Karpas-422 (cell line): ENCODE measurements at regions not wholly inside any gene's neighbourhood (a gene's known extent, or its start where the extent isn't known, plus 50 kb on each side); places are given as distances from the start of the nearest gene placed in this dataset.

Source experiments
- DNase-seq: peaks from one replicate; pipeline ENCODE4 v3.0.0-alpha.2; 2015
- H2AFZ ChIP-seq: fragments of 200-600 bp; sonication (generic); 2 replicates; pipeline ENCODE4 v1.6.1; 2014; ENCODE audit warnings: antibody characterized with exemption, low read length, mixed read lengths
- H3K27ac ChIP-seq: fragments of 200-600 bp; sonication (generic); 2 replicates; pipeline ENCODE4 v1.5.1; 2014; ENCODE audit warnings: mild to moderate bottlenecking, low read length, moderate library complexity
- H3K27me3 ChIP-seq: fragments of 200-600 bp; sonication (generic); 2 replicates; pipeline ENCODE4 v1.6.1; 2014; ENCODE audit warnings: low read length, mixed read lengths
- H3K36me3 ChIP-seq: fragments of 200-600 bp; sonication (generic); 2 replicates; pipeline ENCODE4 v1.6.1; 2014; ENCODE audit warnings: low read length, mixed read lengths; ENCODE audit not compliant: insufficient read depth
- H3K4me1 ChIP-seq: fragments of 200-600 bp; sonication (generic); 2 replicates; pipeline ENCODE4 v1.6.1; 2014; ENCODE audit warnings: mild to moderate bottlenecking, low read length, mixed read lengths
- H3K4me2 ChIP-seq: fragments of 200-600 bp; sonication (generic); 2 replicates; pipeline ENCODE4 v1.6.1; 2014; ENCODE audit warnings: low read length, low read depth, mild to moderate bottlenecking; ENCODE audit not compliant: poor library complexity, severe bottlenecking
- H3K4me3 ChIP-seq: fragments of 200-600 bp; sonication (generic); 2 replicates; pipeline ENCODE4 v1.5.1; 2014; ENCODE audit warnings: mild to moderate bottlenecking, antibody characterized with exemption, low read length, mixed read lengths
- H3K79me2 ChIP-seq: fragments of 200-600 bp; sonication (generic); 2 replicates; pipeline ENCODE4 v1.6.1; 2014; ENCODE audit warnings: mild to moderate bottlenecking, low read length, mixed read lengths
- H3K9ac ChIP-seq: fragments of 200-600 bp; sonication (generic); 2 replicates; pipeline ENCODE4 v1.6.0; 2014; ENCODE audit warnings: low read length
- H3K9me2 ChIP-seq: fragments of 200-600 bp; sonication (generic), shearing (Covaris generic); replicated peaks from 2 replicates; pipeline ENCODE4 v1.6.0; 2014; ENCODE audit warnings: mild to moderate bottlenecking, low read length, moderate library complexity; ENCODE audit not compliant: insufficient read depth
- H3K9me3 ChIP-seq: fragments of 300-700, 200-600 bp; sonication (generic); 2 replicates; pipeline ENCODE4 v1.6.1; 2014; ENCODE audit warnings: low read length, mixed read lengths
- H4K20me1 ChIP-seq: fragments of 200-600 bp; sonication (generic); 2 replicates; pipeline ENCODE4 v1.6.1; 2014; ENCODE audit warnings: mild to moderate bottlenecking, antibody characterized with exemption, low read length, low read depth; ENCODE audit not compliant: insufficient read depth

GRCh38 chr2:163182764-163183354, 344.3 kb upstream of the KCNH7 start:
- no peak overlapping the region for H3K4me3 ChIP-seq
- H3K9me2 ChIP-seq = no peaks in the 10 kb centered on the region
- H3K36me3 ChIP-seq = no peaks in the 10 kb centered on the region
- DNase-seq = peak; percentile 49
- H2AFZ ChIP-seq = no peak overlapping the region
- H3K27ac ChIP-seq = no peak overlapping the region
- H3K27me3 ChIP-seq = no peaks in the 10 kb centered on the region
- no peaks in the 10 kb centered on the region for H3K4me1 ChIP-seq
- no peaks in the 10 kb centered on the region for H3K9me3 ChIP-seq
- H3K4me2 ChIP-seq = no peak overlapping the region
- H3K9ac ChIP-seq = no peak overlapping the region
- no peaks in the 10 kb centered on the region for H4K20me1 ChIP-seq
- no peaks in the 10 kb centered on the region for H3K79me2 ChIP-seq

- H3K79me2 ChIP-seq = no peaks in the 10 kb centered on the region
- no peak overlapping the region for H3K27ac ChIP-seq
- no peaks in the 10 kb centered on the region for H4K20me1 ChIP-seq
- H3K9ac ChIP-seq = no peak overlapping the region
- no peaks in the 10 kb centered on the region for H3K9me3 ChIP-seq
- no peaks in the 10 kb centered on the region for H3K36me3 ChIP-seq
- H2AFZ ChIP-seq = no peak overlapping the region
- no peaks in the 10 kb centered on the region for H3K9me2 ChIP-seq
- no peak for DNase-seq
- H3K27me3 ChIP-seq = no peaks in the 10 kb centered on the region
- H3K4me2 ChIP-seq = no peak overlapping the region
- H3K4me1 ChIP-seq = no peaks in the 10 kb centered on the region
- no peak overlapping the region for H3K4me3 ChIP-seq
These were observed 339.0 kb upstream of the KCNH7 start for GRCh38 chr2:163177592-163177991.

- Histone ChIP-seq H3K27ac (no peak overlapping the region), H3K4me2 (no peak overlapping the region), H3K27me3 (no peaks in the 10 kb centered on the region)
These were observed 336.7 kb upstream of the KCNH7 start for GRCh38 chr2:163175294-163175693.

GRCh38 chr2:163173591-163173990, 335.0 kb upstream of the KCNH7 start:
- H3K27me3 ChIP-seq = no peaks in the 10 kb centered on the region
- no peak overlapping the region for H3K4me3 ChIP-seq
- H3K79me2 ChIP-seq = no peaks in the 10 kb centered on the region
- no peak overlapping the region for H3K9ac ChIP-seq
- H3K36me3 ChIP-seq = no peaks in the 10 kb centered on the region
- H3K4me2 ChIP-seq = no peak overlapping the region
- H4K20me1 ChIP-seq = no peaks in the 10 kb centered on the region
- DNase-seq = no peak
- no peaks in the 10 kb centered on the region for H3K9me2 ChIP-seq
- no peak overlapping the region for H3K27ac ChIP-seq
- H3K4me1 ChIP-seq = no peaks in the 10 kb centered on the region
- no peak overlapping the region for H2AFZ ChIP-seq
- H3K9me3 ChIP-seq = no peaks in the 10 kb centered on the region

More at GRCh38 chr2:163175294-163175693, 336.7 kb upstream of the KCNH7 start:
- H3K4me1 ChIP-seq = no peaks in the 10 kb centered on the region
- DNase-seq = no peak
- no peaks in the 10 kb centered on the region for H4K20me1 ChIP-seq
- no peak overlapping the region for H2AFZ ChIP-seq
- no peak overlapping the region for H3K4me3 ChIP-seq
- no peaks in the 10 kb centered on the region for H3K9me2 ChIP-seq
- H3K9me3 ChIP-seq = no peaks in the 10 kb centered on the region
- H3K9ac ChIP-seq = no peak overlapping the region
- H3K36me3 ChIP-seq = no peaks in the 10 kb centered on the region
- H3K79me2 ChIP-seq = no peaks in the 10 kb centered on the region

GRCh38 chr2:163171786-163172530, 333.4 kb upstream of the KCNH7 start:
- H3K9me3 ChIP-seq = no peaks in the 10 kb centered on the region
- no peaks in the 10 kb centered on the region for H4K20me1 ChIP-seq
- no peak overlapping the region for H3K4me3 ChIP-seq
- no peak for DNase-seq
- H3K27ac ChIP-seq = no peak overlapping the region
- H3K27me3 ChIP-seq = no peaks in the 10 kb centered on the region
- no peak overlapping the region for H3K4me2 ChIP-seq
- no peaks in the 10 kb centered on the region for H3K9me2 ChIP-seq
- H3K36me3 ChIP-seq = no peaks in the 10 kb centered on the region
- no peaks in the 10 kb centered on the region for H3K4me1 ChIP-seq
- no peak overlapping the region for H2AFZ ChIP-seq
- no peak overlapping the region for H3K9ac ChIP-seq
- no peaks in the 10 kb centered on the region for H3K79me2 ChIP-seq

- H3K9ac ChIP-seq = no peak overlapping the region
- H3K4me1 ChIP-seq = no peaks in the 10 kb centered on the region
- 0 out of 2 replicates have a peak, but pooled peaks cover under 1% of the 10 kb centered on the region for H3K9me2 ChIP-seq
- H3K79me2 ChIP-seq = no peaks in the 10 kb centered on the region
- H3K36me3 ChIP-seq = no peaks in the 10 kb centered on the region
- H3K4me2 ChIP-seq = no peak overlapping the region
- no peaks in the 10 kb centered on the region for H3K9me3 ChIP-seq
- H3K27me3 ChIP-seq = no peaks in the 10 kb centered on the region
- no peak overlapping the region for H3K4me3 ChIP-seq
- no peak for DNase-seq
- H2AFZ ChIP-seq = no peak overlapping the region
- no peak overlapping the region for H3K27ac ChIP-seq
- no peaks in the 10 kb centered on the region for H4K20me1 ChIP-seq
These were observed 319.4 kb upstream of the KCNH7 start for GRCh38 chr2:163157891-163158496.

- Histone ChIP-seq H3K4me3 (no peak overlapping the region), H4K20me1 (no peaks in the 10 kb centered on the region), H3K4me2 (no peak overlapping the region), H3K36me3 (no peaks in the 10 kb centered on the region), H3K9me3 (no peaks in the 10 kb centered on the region), H3K27ac (no peak overlapping the region), H2AFZ (no peak overlapping the region), H3K4me1 (no peaks in the 10 kb centered on the region), H3K27me3 (no peaks in the 10 kb centered on the region), H3K79me2 (no peaks in the 10 kb centered on the region), H3K9me2 (no peaks in the 10 kb centered on the region), H3K9ac (no peak overlapping the region)
- DNase-seq = no peak
These were observed 318.8 kb upstream of the KCNH7 start for GRCh38 chr2:163157411-163157810.

- no peaks in the 10 kb centered on the region for H3K27me3 ChIP-seq
- no peaks in the 10 kb centered on the region for H3K9me2 ChIP-seq
- H3K4me1 ChIP-seq = no peaks in the 10 kb centered on the region
- no peak for DNase-seq
- no peaks in the 10 kb centered on the region for H3K9me3 ChIP-seq
- no peaks in the 10 kb centered on the region for H3K79me2 ChIP-seq
- no peak overlapping the region for H2AFZ ChIP-seq
- H3K27ac ChIP-seq = no peak overlapping the region
- no peaks in the 10 kb centered on the region for H4K20me1 ChIP-seq
- no peaks in the 10 kb centered on the region for H3K36me3 ChIP-seq
- H3K4me3 ChIP-seq = no peak overlapping the region
- no peak overlapping the region for H3K4me2 ChIP-seq
- no peak overlapping the region for H3K9ac ChIP-seq
These were observed 317.4 kb upstream of the KCNH7 start for GRCh38 chr2:163155925-163156324.
